Spleen (tissue), 11 donors: ENCODE measurements at regions not wholly inside any gene's neighbourhood (a gene's known extent, or its start where the extent isn't known, plus 50 kb on each side); places are given as distances from the start of the nearest gene placed in this dataset.

Source experiments
- DNase-seq: peaks from one replicate; pipeline ENCODE4 v3.0.0-alpha.2; 2020
- H3K27ac ChIP-seq, 8 donors: fragments of 200-600 bp; sonication (generic) in 7 of 8; 1 replicate in 4 of 8; 2 replicates in 4 of 8; pipeline versions ENCODE4 v1.5.0 to v1.8.0; 2016 to 2021; ENCODE audit warnings: inconsistent platforms in 4 of 8, mild to moderate bottlenecking in 4 of 8, moderate library complexity in 1 of 8
- H3K27me3 ChIP-seq, 7 donors: fragments of 200-600 bp; sonication (generic) in 6 of 7; replicated peaks in 1 of 7; 1 replicate in 4 of 7; 2 replicates in 3 of 7; pipeline versions ENCODE4 v1.5.0 to v1.8.0; 2016 to 2021; ENCODE audit warnings: inconsistent platforms in 3 of 7, mild to moderate bottlenecking in 1 of 7
- H3K36me3 ChIP-seq, 6 donors: fragments of 200-600 bp; sonication (generic) in 5 of 6; 1 replicate in 4 of 6; 2 replicates in 2 of 6; pipeline versions ENCODE4 v1.5.0 to v1.8.0; 2016 to 2021; ENCODE audit warnings: inconsistent platforms in 2 of 6
- H3K4me1 ChIP-seq, 6 donors: fragments of 200-600 bp; sonication (generic) in 5 of 6; 1 replicate in 3 of 6; 2 replicates in 3 of 6; pipeline versions ENCODE4 v1.5.0 to v1.8.0; 2016 to 2021; ENCODE audit warnings: inconsistent platforms in 3 of 6
- H3K4me3 ChIP-seq, 8 donors: fragments of 200-600 bp; sonication (generic) in 7 of 8; 1 replicate in 4 of 8; 2 replicates in 4 of 8; pipeline versions ENCODE4 v1.5.0 to v1.8.0; 2016 to 2021; ENCODE audit warnings: inconsistent platforms in 4 of 8, mild to moderate bottlenecking in 4 of 8, moderate library complexity in 2 of 8
- H3K9me3 ChIP-seq, 8 donors: fragments of 200-600 bp; sonication (generic) in 7 of 8; 1 replicate in 4 of 8; 2 replicates in 4 of 8; pipeline versions ENCODE4 v1.5.0 to v1.8.0; 2016 to 2021; ENCODE audit warnings: inconsistent platforms in 4 of 8
- CTCF ChIP-seq, 11 experiments: fragments of 200-600 bp in 7 of 11; fragments of 450-650 bp in 4 of 11; sonication (generic) in 4 of 11; IDR thresholded peaks in 8 of 11; conservative IDR thresholded peaks in 3 of 11; 1 replicate in 7 of 11; 2 replicates in 4 of 11; pipeline versions ENCODE4 v1.4.0 to v1.8.0; 2016 to 2021; ENCODE audit warnings: antibody characterized with exemption in 11 of 11, inconsistent platforms in 4 of 11, mild to moderate bottlenecking in 1 of 11
- POLR2A ChIP-seq, 3 donors: fragments of 450-650 bp; IDR thresholded peaks; one replicate each; pipeline ENCODE4 v1.5.1; 2017; ENCODE audit warnings: antibody characterized with exemption in 3 of 3, mild to moderate bottlenecking in 1 of 3
- POLR2AphosphoS5 ChIP-seq, 3 donors: sonication (generic); formaldehyde crosslinking; IDR thresholded peaks; one replicate each; pipeline ENCODE4 v1.5.1; 2017; ENCODE audit warnings: antibody characterized with exemption in 3 of 3
- WGBS, 5 donors: extraction: QIAGEN DNeasy Blood & Tissue Kit in 3 of 5; methylation state at CpG; one replicate each; pipeline versions ENCODE4 v1.1.5 to v1.1.7; 2013 to 2018; 5-methylcytosine and 5-hydroxymethylcytosine counted together
- intact Hi-C: fragments of 100-400 bp; cut with DNase I; formaldehyde crosslinking; loops from one replicate; pipeline ENCODE4 v1.15.0; 2023; ENCODE audit warnings: low total_unique reads
- donor health status: healthy with polysubstance abuse.
- donor health status: DM: no; HTN: no; CAD: no; lungs with moderate emphysema.
- donor health status: DM: no; HTN: no; CAD: no.
- donor health status: Bipolar disorder and iron deficiency.
- donor health status: healthy.
- donor health status: DM: no; HTN: no; CAD: no.
- donor health status: DM: yes; HTN: yes; CAD: no.

GRCh38 chr11:13596611-13597326, 71.7 kb upstream of the FAR1 start:
- intact Hi-C loops: no loop called here
- Histone ChIP-seq H3K27ac (no peak overlapping the region), H3K9me3 (no peaks in the 10 kb centered on the region), H3K36me3 (no peaks in the 10 kb centered on the region), H3K27me3 (peaks cover 0 to 7% (median 0%) of the 10 kb centered on the region in 7 donors), H3K4me3 (no peak overlapping the region), H3K4me1 (no peaks in the 10 kb centered on the region)
- no peak for TF ChIP-seq POLR2AphosphoS5 (IDR thresholded peaks at IDR 0.05)
- TF ChIP-seq POLR2A (IDR thresholded peaks at IDR 0.05): no peak
- WGBS, 5 donors: 58 to 72% (median 63%) methylated on average over 6 of the region's 6 CpGs
- DNase-seq: no peak

- no peaks in the 10 kb centered on the region for H3K4me1 ChIP-seq
- DNase-seq: no peak
- intact Hi-C loops: no loop called here
These were observed 73.3 kb upstream of the FAR1 start for GRCh38 chr11:13595166-13595565.

GRCh38 chr11:13594044-13594443, 74.4 kb upstream of the FAR1 start:
- 59 to 75% (median 64%) methylated on average over 1 of the region's 1 CpG for WGBS, 5 donors
- no peak overlapping the region for H3K27ac ChIP-seq
- TF ChIP-seq POLR2A (IDR thresholded peaks at IDR 0.05) (no peak), CTCF (IDR thresholded peaks at IDR 0.05 in 8 of 11, conservative IDR thresholded peaks at IDR 0.05 in 3 of 11) (no peak), POLR2AphosphoS5 (IDR thresholded peaks at IDR 0.05) (no peak)
- H3K9me3 ChIP-seq: peaks cover 0 to 12% (median 2%) of the 10 kb centered on the region in 8 donors
- no peak overlapping the region for H3K4me3 ChIP-seq
- intact Hi-C loops: no loop called here
- H3K4me1 ChIP-seq: no peaks in the 10 kb centered on the region
- H3K27me3 ChIP-seq: peaks cover 0 to 7% (median 0%) of the 10 kb centered on the region in 7 donors
- no peak for DNase-seq
- H3K36me3 ChIP-seq: no peaks in the 10 kb centered on the region

More at GRCh38 chr11:13595166-13595565, 73.3 kb upstream of the FAR1 start:
- TF ChIP-seq POLR2AphosphoS5 (IDR thresholded peaks at IDR 0.05): no peak
- no peak for TF ChIP-seq CTCF (IDR thresholded peaks at IDR 0.05 in 8 of 11, conservative IDR thresholded peaks at IDR 0.05 in 3 of 11)
- Histone ChIP-seq H3K4me3 (no peak overlapping the region), H3K27ac (no peak overlapping the region), H3K27me3 (peaks cover 0 to 7% (median 0%) of the 10 kb centered on the region in 7 donors), H3K36me3 (no peaks in the 10 kb centered on the region), H3K9me3 (peaks cover 0 to 8% (median 2%) of the 10 kb centered on the region in 8 donors)

DNA sequence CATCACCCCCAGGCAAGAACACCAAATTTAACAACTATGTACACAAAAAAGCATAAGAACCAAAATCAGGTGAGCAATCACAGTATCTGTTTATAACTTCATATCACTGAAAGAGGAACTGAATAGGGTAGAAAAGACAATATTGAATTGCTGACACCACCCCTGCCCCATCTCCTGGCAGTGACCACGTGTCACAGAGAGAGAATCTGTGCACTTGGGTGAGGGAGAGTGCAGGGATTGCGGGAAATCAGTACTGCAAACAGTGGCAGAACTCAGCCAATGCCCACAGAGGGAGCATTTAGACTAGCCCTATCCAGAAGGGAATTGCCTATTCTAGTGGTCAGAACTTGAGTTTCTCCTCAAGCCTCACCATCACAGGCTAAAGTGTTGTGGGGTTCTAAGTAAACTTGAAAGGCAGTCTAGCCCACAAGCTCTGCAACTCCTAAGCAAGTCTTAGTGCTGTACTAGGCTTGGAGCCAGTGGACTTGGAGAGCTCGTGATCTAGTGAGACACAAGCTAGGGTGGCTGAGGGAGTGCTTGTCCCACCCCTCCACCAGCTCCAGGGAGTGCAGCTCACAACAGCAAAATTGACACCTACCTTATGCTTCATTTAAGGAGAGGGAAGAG, 82.8 kb upstream of the PTH start:
- Histone ChIP-seq H3K27me3 (peaks cover 0 to 24% (median 0%) of the 10 kb centered on the region in 7 donors), H3K4me3 (no peak overlapping the region), H3K27ac (no peak overlapping the region), H3K9me3 (peaks cover 0 to 37% (median 18%) of the 10 kb centered on the region in 8 donors), H3K36me3 (no peaks in the 10 kb centered on the region), H3K4me1 (no peaks in the 10 kb centered on the region)
- WGBS, 5 donors: 58 to 66% (median 63%) methylated on average over 3 of the region's 3 CpGs
- DNase-seq: no peak
- intact Hi-C loops: no loop called here
- TF ChIP-seq POLR2AphosphoS5 (IDR thresholded peaks at IDR 0.05): no peak
- TF ChIP-seq POLR2A (IDR thresholded peaks at IDR 0.05): no peak
- TF ChIP-seq CTCF (IDR thresholded peaks at IDR 0.05 in 8 of 11, conservative IDR thresholded peaks at IDR 0.05 in 3 of 11): no peak
